Astrocyte of the spinal cord (primary cell): ENCODE measurements at regions not wholly inside any gene's neighbourhood (a gene's known extent, or its start where the extent isn't known, plus 50 kb on each side); places are given as distances from the start of the nearest gene placed in this dataset.

Source experiments
- DNase-seq: peaks from one replicate; pipeline ENCODE4 v3.0.0; 2011; ENCODE audit warnings: low read depth, low spot score
- H3K4me3 ChIP-seq: 2 replicates; pipeline ENCODE4 v1.5.1; 2011; ENCODE audit warnings: low read depth, mild to moderate bottlenecking, low read length, moderate library complexity
- CTCF ChIP-seq: IDR thresholded peaks from 2 replicates; pipeline ENCODE4 v1.5.1; 2012; ENCODE audit warnings: low read depth, mild to moderate bottlenecking, low read length, inconsistent platforms
- in situ Hi-C: cut with HindIII; loops from 2 replicates; pipeline ENCODE4 v1.10.0; 2017; ENCODE audit warnings: low sequenced_read_pairs

GRCh38 chr9:80059979-80060378, 488.2 kb downstream of the TLE4 start:
- H3K4me3 ChIP-seq = no peak overlapping the region
- in situ Hi-C loops = no loop called here
- DNase-seq = no peak
- TF ChIP-seq CTCF = no peak

GRCh38 chr9:80059191-80059590, 487.4 kb downstream of the TLE4 start:
- no peak for TF ChIP-seq CTCF
- no peak overlapping the region for H3K4me3 ChIP-seq
- no peak for DNase-seq
- in situ Hi-C loops = no loop called here

- no peak for TF ChIP-seq CTCF
- no peak for DNase-seq
- in situ Hi-C loops = no loop called here
- H3K4me3 ChIP-seq = no peak overlapping the region
These were observed 481.1 kb downstream of the TLE4 start for GRCh38 chr9:80052830-80053229.

GRCh38 chr9:80049096-80049782, 477.5 kb downstream of the TLE4 start:
- no peak for DNase-seq
- TF ChIP-seq CTCF = no peak
- no peak overlapping the region for H3K4me3 ChIP-seq
- in situ Hi-C loops = no loop called here

- no peak for DNase-seq
- no peak for TF ChIP-seq CTCF
- in situ Hi-C loops = no loop called here
- no peak overlapping the region for H3K4me3 ChIP-seq
These were observed 474.7 kb downstream of the TLE4 start for GRCh38 chr9:80046481-80046880.

- no peak overlapping the region for H3K4me3 ChIP-seq
- no peak for TF ChIP-seq CTCF
- in situ Hi-C loops = no loop called here
- no peak for DNase-seq
These were observed 470.1 kb downstream of the TLE4 start for GRCh38 chr9:80041821-80042220.

GRCh38 chr9:80040457-80040856, 468.7 kb downstream of the TLE4 start:
- no peak for TF ChIP-seq CTCF
- no peak overlapping the region for H3K4me3 ChIP-seq
- in situ Hi-C loops = no loop called here
- DNase-seq = no peak
